ENCODE measurements at regions not wholly inside any gene's neighbourhood (a gene's known extent, or its start where the extent isn't known, plus 50 kb on each side); places are given as distances from the start of the nearest gene placed in this dataset.

- DNase-seq = no peak
- H3K27ac ChIP-seq = no peak overlapping the region
- H3K4me2 ChIP-seq (ENCODE audit: unreplicated experiment) = no peak overlapping the region
- peaks cover 20% of the 10 kb centered on the region for H3K4me1 ChIP-seq (ENCODE audit: insufficient read depth)
- no peak overlapping the region for H2AFZ ChIP-seq
- H3K27me3 ChIP-seq (replicated peaks; ENCODE audit: insufficient read depth) = no peaks in the 10 kb centered on the region
- H3K4me3 ChIP-seq = no peak overlapping the region
- 91 to 100% methylated on average over 1 of the region's 1 CpG for WGBS, 2 experiments (ENCODE audit: low coverage in 1 of 2, low lambda C conversion rate in 2 of 2, missing lambda C conversion rate in 2 of 2)
- no peak overlapping the region for H3K9ac ChIP-seq
- H3K9me2 ChIP-seq (ENCODE audit: insufficient read depth) = 0 out of 2 replicates have a peak, but pooled peaks cover 4% of the 10 kb centered on the region
- peaks cover 19% of the 10 kb centered on the region for H3F3A ChIP-seq (ENCODE audit: insufficient read depth)
- TF ChIP-seq EZH2 (IDR thresholded peaks at IDR 0.05; ENCODE audit: insufficient read depth, poor library complexity, severe bottlenecking) = no peak
- TF ChIP-seq EZH2phosphoT487 (IDR thresholded peaks at IDR 0.05; ENCODE audit: insufficient read depth, low read depth) = no peak
- H4K20me1 ChIP-seq (ENCODE audit: insufficient read depth) = no peaks in the 10 kb centered on the region
- H3K79me2 ChIP-seq (ENCODE audit: insufficient read depth) = no peaks in the 10 kb centered on the region
- in situ Hi-C loops (cut with MboI) = loop anchor here (10.0 to 25.0 kb wide), 2 partner anchors 118 to 651 kb away; no protein-coding TSS in a partner anchor
- H3K36me3 ChIP-seq (ENCODE audit: low read depth) = no peaks in the 10 kb centered on the region
- H3K9me3 ChIP-seq (ENCODE audit: low read depth) = no peaks in the 10 kb centered on the region
Measured at GRCh38 chr1:240036526-240036925, 55.2 kb upstream of the FMN2 start.

Measured in GM23248 (cell line).